SK-N-SH (cell line): ENCODE measurements at regions not wholly inside any gene's neighbourhood (a gene's known extent, or its start where the extent isn't known, plus 50 kb on each side); places are given as distances from the start of the nearest gene placed in this dataset.

Experiments used
- CTCF ChIA-PET: fragments of 300-600, 350-600 bp; formaldehyde crosslinking; extraction: SDS; loops from one replicate; lab custom pipeline; 2021; lab: Yijun Ruan, JAX
- POLR2A ChIA-PET: fragments of 350-600 bp; sonication (Branson Sonifier 250); formaldehyde crosslinking; extraction: SDS; loops from one replicate; lab custom pipeline; 2020; ENCODE audit warnings: antibody characterized with exemption, inconsistent platforms; lab: Yijun Ruan, JAX
- DNase-seq: peaks from one replicate; pipeline ENCODE4 v3.0.0; 2012
- H2AFZ ChIP-seq: fragments of 200-600 bp; sonication (generic); 2 replicates; pipeline ENCODE4 v1.8.1; 2016; ENCODE audit warnings: antibody characterized with exemption, mild to moderate bottlenecking, low read depth
- H3F3A ChIP-seq: fragments of 200-600 bp; sonication (generic); replicated peaks from 2 replicates; pipeline ENCODE3; 2016; ENCODE audit warnings: antibody characterized with exemption, mild to moderate bottlenecking; ENCODE audit not compliant: insufficient read depth
- H3K27ac ChIP-seq, 2 experiments: fragments of 200-500 bp in 1 of 2; fragments of 200-600 bp in 1 of 2; sonication (Bioruptor generic) in 1 of 2; sonication (generic), shearing (Covaris generic) in 1 of 2; 2 replicates each; pipeline versions ENCODE4 v1.5.1 to v1.6.1; 2014 to 2016; ENCODE audit warnings: low read depth in 2 of 2, inconsistent platforms in 1 of 2, low read length in 1 of 2, mild to moderate bottlenecking in 1 of 2, mixed read lengths in 1 of 2
- H3K27me3 ChIP-seq: fragments of 200-600 bp; sonication (generic), shearing (Covaris generic); 2 replicates; pipeline ENCODE4 v1.6.1; 2016; ENCODE audit warnings: mixed run types; ENCODE audit not compliant: insufficient read depth
- H3K36me3 ChIP-seq, 2 experiments: fragments of 200-500 bp in 1 of 2; fragments of 200-600 bp in 1 of 2; sonication (Bioruptor generic) in 1 of 2; sonication (generic) in 1 of 2; replicated peaks in 1 of 2; 2 replicates each; pipeline versions ENCODE3 to v1.5.1; 2014 to 2016; ENCODE audit warnings: low read length in 1 of 2, mild to moderate bottlenecking in 1 of 2; ENCODE audit not compliant: insufficient read depth in 2 of 2, control insufficient read depth in 1 of 2
- H3K4me1 ChIP-seq, 2 experiments: fragments of 200-500 bp in 1 of 2; fragments of 200-600 bp in 1 of 2; sonication (Bioruptor generic) in 1 of 2; sonication (generic), shearing (Covaris generic) in 1 of 2; 2 replicates each; pipeline versions ENCODE4 v1.5.1 to v1.6.1; 2014 to 2016; ENCODE audit warnings: low read depth in 1 of 2, low read length in 1 of 2, mixed run types in 1 of 2; ENCODE audit not compliant: insufficient read depth in 2 of 2, control insufficient read depth in 1 of 2
- H3K4me2 ChIP-seq: fragments of 200-600 bp; sonication (generic), shearing (Covaris generic); 2 replicates; pipeline ENCODE4 v1.6.1; 2017; ENCODE audit warnings: mixed run types
- H3K4me3 ChIP-seq, 2 experiments: fragments of 200-500 bp in 1 of 2; fragments of 200-600 bp in 1 of 2; sonication (Bioruptor generic) in 1 of 2; sonication (generic), shearing (Covaris generic) in 1 of 2; 2 replicates each; pipeline versions ENCODE4 v1.5.1 to v1.8.1; 2014 to 2016; ENCODE audit warnings: low read depth in 2 of 2, inconsistent platforms in 1 of 2, low read length in 1 of 2, mild to moderate bottlenecking in 1 of 2, mixed read lengths in 1 of 2, moderate library complexity in 1 of 2
- H3K79me2 ChIP-seq: fragments of 200-600 bp; sonication (generic); 2 replicates; pipeline ENCODE4 v1.8.1; 2017; ENCODE audit warnings: mild to moderate bottlenecking; ENCODE audit not compliant: insufficient read depth
- H3K9ac ChIP-seq: fragments of 200-600 bp; sonication (generic); 2 replicates; pipeline ENCODE4 v1.6.1; 2017; ENCODE audit warnings: mixed run types
- H3K9me2 ChIP-seq: fragments of 200-600 bp; sonication (generic); 2 replicates; pipeline ENCODE4 v1.6.1; 2017; ENCODE audit warnings: mixed run types
- H3K9me3 ChIP-seq: fragments of 200-600 bp; sonication (generic); 2 replicates; pipeline ENCODE4 v1.6.1; 2017; ENCODE audit warnings: mixed run types, mild to moderate bottlenecking, moderate library complexity
- H4K20me1 ChIP-seq: fragments of 200-600 bp; sonication (generic); 2 replicates; pipeline ENCODE4 v1.6.1; 2017; ENCODE audit warnings: mild to moderate bottlenecking, mixed run types; ENCODE audit not compliant: insufficient read depth
- CHD2 ChIP-seq: fragments of 150-350 bp; IDR thresholded peaks from 2 replicates; pipeline ENCODE4 v1.6.1; 2018; ENCODE audit warnings: low read length; ENCODE audit not compliant: partially characterized antibody
- ELF1 ChIP-seq: IDR thresholded peaks from 2 replicates; pipeline ENCODE4 v1.4.0; 2012
- FOSL2 ChIP-seq: IDR thresholded peaks from 2 replicates; pipeline ENCODE4 v1.4.0; 2012; ENCODE audit warnings: low read depth, mild to moderate bottlenecking, moderate library complexity, borderline replicate concordance
- FOXM1 ChIP-seq: IDR thresholded peaks from 2 replicates; pipeline ENCODE4 v1.4.0; 2012; ENCODE audit warnings: low read depth, mild to moderate bottlenecking
- MXI1 ChIP-seq: IDR thresholded peaks from 2 replicates; pipeline ENCODE4 v1.6.1; 2012; ENCODE audit warnings: mild to moderate bottlenecking, low read depth, low read length, improper control_type of control experiment
- NFIC ChIP-seq: IDR thresholded peaks from 2 replicates; pipeline ENCODE4 v1.4.0; 2012; ENCODE audit warnings: borderline replicate concordance
- NRF1 ChIP-seq: IDR thresholded peaks from 2 replicates; pipeline ENCODE4 v1.6.1; 2012; ENCODE audit warnings: low read depth, mild to moderate bottlenecking, low read length
- RAD21 ChIP-seq: IDR thresholded peaks from 2 replicates; pipeline ENCODE4 v1.6.1; 2012; ENCODE audit warnings: mild to moderate bottlenecking, low read length
- REST ChIP-seq: IDR thresholded peaks from 2 replicates; pipeline ENCODE4 v1.6.1; 2012; ENCODE audit warnings: mild to moderate bottlenecking, low read depth, low read length, moderate library complexity
- RXRA ChIP-seq: IDR thresholded peaks from 2 replicates; pipeline ENCODE4 v1.4.0; 2012; ENCODE audit warnings: low read depth, mild to moderate bottlenecking, borderline replicate concordance
- SMC3 ChIP-seq: IDR thresholded peaks from 2 replicates; pipeline ENCODE4 v1.6.1; 2012; ENCODE audit warnings: low read depth, low read length, improper control_type of control experiment
- TAF1 ChIP-seq: IDR thresholded peaks from 2 replicates; pipeline ENCODE4 v1.6.1; 2012; ENCODE audit warnings: low read depth, mild to moderate bottlenecking, low read length, moderate library complexity, borderline replicate concordance
- TCF12 ChIP-seq: IDR thresholded peaks from 2 replicates; pipeline ENCODE4 v1.4.0; 2012
- TEAD4 ChIP-seq: IDR thresholded peaks from 2 replicates; pipeline ENCODE4 v1.4.0; 2012; ENCODE audit warnings: mild to moderate bottlenecking, borderline replicate concordance; ENCODE audit not compliant: insufficient read depth
- USF1 ChIP-seq: IDR thresholded peaks from 2 replicates; pipeline ENCODE4 v1.4.0; 2012; ENCODE audit warnings: low read depth, borderline replicate concordance
- YY1 ChIP-seq: IDR thresholded peaks from 2 replicates; pipeline ENCODE4 v1.4.0; 2012; ENCODE audit warnings: low read depth, mild to moderate bottlenecking
- ZBTB33 ChIP-seq: IDR thresholded peaks from 2 replicates; pipeline ENCODE4 v1.4.0; 2012; ENCODE audit warnings: low read depth, borderline replicate concordance
- TF ChIP-seq, protein P1 (sequence below): fragments of 150-350 bp; IDR thresholded peaks from 2 replicates; pipeline ENCODE4 v1.6.1; 2016; ENCODE audit warnings: mild to moderate bottlenecking, low read depth, low read length
- TF ChIP-seq, protein P2 (sequence below): IDR thresholded peaks from 2 replicates; pipeline ENCODE4; 2012
- TF ChIP-seq, protein P3 (sequence below): IDR thresholded peaks from 2 replicates; pipeline ENCODE4 v1.4.0; 2012; ENCODE audit warnings: low read depth

DNA sequence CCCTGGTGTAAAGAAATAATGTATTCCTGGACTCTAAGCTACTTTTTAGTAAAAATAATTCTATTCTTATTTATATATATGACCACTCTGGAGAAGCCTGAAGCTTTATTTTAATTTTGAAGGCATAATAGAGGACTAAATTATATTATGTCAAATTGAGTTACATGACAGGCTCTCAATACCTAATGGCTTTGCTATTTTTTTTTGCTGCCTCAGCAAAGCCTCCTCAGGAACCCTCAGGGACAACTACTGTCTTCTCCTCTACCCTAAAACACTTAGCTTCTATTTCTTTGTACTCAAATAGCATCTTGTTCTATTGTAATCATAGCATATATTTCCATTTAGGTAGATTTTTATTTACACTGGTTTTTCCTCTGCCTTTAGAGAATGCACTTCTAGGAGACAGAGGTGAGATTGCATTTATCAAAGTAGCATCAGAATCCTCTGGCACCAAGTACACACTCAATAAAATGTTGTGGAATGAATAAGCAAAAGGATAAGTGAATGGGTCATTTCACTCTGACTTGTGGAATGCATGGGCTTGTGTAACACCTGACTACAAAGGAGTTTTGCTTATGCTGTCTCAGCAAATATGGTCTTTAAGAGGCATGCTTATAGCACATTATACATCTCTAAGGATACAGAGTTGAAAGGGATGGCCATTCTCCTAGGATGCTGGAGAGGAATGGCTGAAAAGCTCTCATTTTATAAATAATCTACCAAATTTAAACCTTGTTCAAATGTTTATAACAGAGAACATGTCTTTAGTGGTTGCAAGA, 605.2 kb downstream of the KCNJ2 start:
- POLR2A ChIA-PET: no interaction called here

More for the DNA sequence above, 605.2 kb downstream of the KCNJ2 start:
- no peaks in the 10 kb centered on the region for H3K27me3 ChIP-seq
- no peaks in the 10 kb centered on the region for H3K79me2 ChIP-seq
- H3F3A ChIP-seq: no peaks in the 10 kb centered on the region
- H3K9ac ChIP-seq: no peak overlapping the region
- TF ChIP-seq ELF1 (no peak), YY1 (no peak), TAF1 (no peak), SMC3 (no peak), NFIC (no peak), RXRA (no peak), MXI1 (no peak), RAD21 (no peak), USF1 (no peak), ZBTB33 (no peak), CHD2 (no peak), FOXM1 (no peak), FOSL2 (no peak), NRF1 (no peak), TEAD4 (no peak), REST (no peak), TCF12 (no peak)
- TF ChIP-seq, protein P1, sequence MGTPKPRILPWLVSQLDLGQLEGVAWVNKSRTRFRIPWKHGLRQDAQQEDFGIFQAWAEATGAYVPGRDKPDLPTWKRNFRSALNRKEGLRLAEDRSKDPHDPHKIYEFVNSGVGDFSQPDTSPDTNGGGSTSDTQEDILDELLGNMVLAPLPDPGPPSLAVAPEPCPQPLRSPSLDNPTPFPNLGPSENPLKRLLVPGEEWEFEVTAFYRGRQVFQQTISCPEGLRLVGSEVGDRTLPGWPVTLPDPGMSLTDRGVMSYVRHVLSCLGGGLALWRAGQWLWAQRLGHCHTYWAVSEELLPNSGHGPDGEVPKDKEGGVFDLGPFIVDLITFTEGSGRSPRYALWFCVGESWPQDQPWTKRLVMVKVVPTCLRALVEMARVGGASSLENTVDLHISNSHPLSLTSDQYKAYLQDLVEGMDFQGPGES: no peak
- TF ChIP-seq, protein P2, sequence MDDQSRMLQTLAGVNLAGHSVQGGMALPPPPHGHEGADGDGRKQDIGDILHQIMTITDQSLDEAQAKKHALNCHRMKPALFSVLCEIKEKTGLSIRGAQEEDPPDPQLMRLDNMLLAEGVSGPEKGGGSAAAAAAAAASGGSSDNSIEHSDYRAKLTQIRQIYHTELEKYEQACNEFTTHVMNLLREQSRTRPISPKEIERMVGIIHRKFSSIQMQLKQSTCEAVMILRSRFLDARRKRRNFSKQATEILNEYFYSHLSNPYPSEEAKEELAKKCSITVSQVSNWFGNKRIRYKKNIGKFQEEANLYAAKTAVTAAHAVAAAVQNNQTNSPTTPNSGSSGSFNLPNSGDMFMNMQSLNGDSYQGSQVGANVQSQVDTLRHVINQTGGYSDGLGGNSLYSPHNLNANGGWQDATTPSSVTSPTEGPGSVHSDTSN: no peak
- TF ChIP-seq, protein P3, sequence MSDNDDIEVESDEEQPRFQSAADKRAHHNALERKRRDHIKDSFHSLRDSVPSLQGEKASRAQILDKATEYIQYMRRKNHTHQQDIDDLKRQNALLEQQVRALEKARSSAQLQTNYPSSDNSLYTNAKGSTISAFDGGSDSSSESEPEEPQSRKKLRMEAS: no peak
- no peak overlapping the region for H3K4me3 ChIP-seq
- no peak overlapping the region for H2AFZ ChIP-seq
- H3K27ac ChIP-seq: no peak overlapping the region
- no peaks in the 10 kb centered on the region for H4K20me1 ChIP-seq
- H3K9me3 ChIP-seq: no peaks in the 10 kb centered on the region
- H3K4me1 ChIP-seq: peaks cover 0 to 11% of the 10 kb centered on the region in 2 experiments; a peak in 2 of 4 replicates
- no peak for DNase-seq
- H3K4me2 ChIP-seq: no peak overlapping the region
- H3K9me2 ChIP-seq: no peaks in the 10 kb centered on the region
- CTCF ChIA-PET: interaction anchor here (0.7 to 6.8 kb wide), 7 partner anchors 7 to 1766 kb away, joined by 3 to 68 read pairs (median 4); no protein-coding TSS in a partner anchor
- no peaks in the 10 kb centered on the region for H3K36me3 ChIP-seq
